ENCODE measurements at regions not wholly inside any gene's neighbourhood (a gene's known extent, or its start where the extent isn't known, plus 50 kb on each side); places are given as distances from the start of the nearest gene placed in this dataset.

DNA sequence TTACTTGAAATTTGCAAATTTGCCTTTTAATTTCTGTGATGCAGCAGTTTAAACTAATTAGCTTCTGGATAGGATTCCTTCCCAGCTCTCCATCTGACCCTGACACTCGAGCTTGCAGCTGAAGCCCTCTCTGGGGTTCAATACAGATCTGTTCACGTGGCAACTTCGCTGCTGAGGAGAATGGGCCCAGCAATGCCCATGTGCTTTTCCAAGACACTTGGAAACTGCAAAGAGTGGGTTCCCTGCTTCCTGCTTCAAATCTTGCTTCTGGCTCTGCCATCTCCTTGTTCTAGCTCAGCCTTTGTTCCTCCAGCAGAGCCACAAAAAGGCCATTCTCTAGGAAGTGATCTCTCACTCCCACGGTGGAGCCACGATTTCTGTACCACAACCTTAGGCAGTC is 50.0 kb upstream of the IRX6 start:
- no peaks in the 10 kb centered on the region for H3K9me3 ChIP-seq (ENCODE audit: control insufficient read depth, insufficient read depth, low read length)
- DNase-seq (ENCODE audit: low read depth in 4 of 6, low spot score in 6 of 6) = peak in 1 of 6 donors; percentile 48
- no peaks in the 10 kb centered on the region for H3K27me3 ChIP-seq (ENCODE audit: control insufficient read depth, insufficient read depth, low read length)
- WGBS (ENCODE audit: insufficient coverage) = 52% methylated on average over 5 of the region's 5 CpGs
- H3K27ac ChIP-seq (ENCODE audit: low read depth, low read length) = no peak overlapping the region
- no peaks in the 10 kb centered on the region for H3K36me3 ChIP-seq (ENCODE audit: control insufficient read depth, insufficient read depth, low read length)
- H3K4me1 ChIP-seq (ENCODE audit: control insufficient read depth, insufficient read depth, low read length) = no peaks in the 10 kb centered on the region
- H3K4me3 ChIP-seq (ENCODE audit: low read depth, low read length) = no peak overlapping the region

Measured in spinal cord (tissue), 9 donors.